ENCODE measurements at regions not wholly inside any gene's neighbourhood (a gene's known extent, or its start where the extent isn't known, plus 50 kb on each side); places are given as distances from the start of the nearest gene placed in this dataset.
"Not testable (repeated sequence)": the region's sequence is repeated elsewhere in the genome, so short reads cannot be mapped to it uniquely, and the experiment has no call there.

GRCh38 chr4:103947617-103948016 lies 227.8 kb upstream of the TACR3 start:
- Histone ChIP-seq H3K9me3 (ENCODE audit: control insufficient read depth, insufficient read depth, low read length) (peaks cover 12% of the 10 kb centered on the region), H3K9ac (ENCODE audit: low read depth, low read length) (peak overlapping the region; percentile 36), H3K4me1 (ENCODE audit: insufficient read depth, low read length) (0 out of 2 replicates have a peak, but pooled peaks cover 19% of the 10 kb centered on the region), H3K36me3 (ENCODE audit: insufficient read depth, low read length) (no peaks in the 10 kb centered on the region)

- H3K9ac ChIP-seq (ENCODE audit: low read depth, low read length), result peak overlapping the region; percentile 36; the same call in 1 of the 2 replicates
- not testable (repeated sequence) for H3K9me3 ChIP-seq (ENCODE audit: control insufficient read depth, insufficient read depth, low read length); H3K36me3 ChIP-seq (ENCODE audit: insufficient read depth, low read length)
- H3K4me1 ChIP-seq (ENCODE audit: insufficient read depth, low read length), result 0 out of 2 replicates have a peak, but pooled peaks cover 19% of the 10 kb centered on the region
These were observed 227.0 kb upstream of the TACR3 start for GRCh38 chr4:103946621-103947268.

- Histone ChIP-seq H3K36me3 (ENCODE audit: insufficient read depth, low read length) (no peaks in the 10 kb centered on the region), H3K9ac (ENCODE audit: low read depth, low read length) (no peak overlapping the region), H3K9me3 (ENCODE audit: control insufficient read depth, insufficient read depth, low read length) (peaks cover 7% of the 10 kb centered on the region), H3K4me1 (ENCODE audit: insufficient read depth, low read length) (no peaks in the 10 kb centered on the region)
These were observed 218.7 kb upstream of the TACR3 start for GRCh38 chr4:103938488-103938887.

- Histone ChIP-seq H3K9ac (ENCODE audit: low read depth, low read length) (no peak overlapping the region), H3K36me3 (ENCODE audit: insufficient read depth, low read length) (no peaks in the 10 kb centered on the region), H3K9me3 (ENCODE audit: control insufficient read depth, insufficient read depth, low read length) (peaks cover 7% of the 10 kb centered on the region), H3K4me1 (ENCODE audit: insufficient read depth, low read length) (no peaks in the 10 kb centered on the region)
These were observed 216.9 kb upstream of the TACR3 start for GRCh38 chr4:103936653-103937145.

GRCh38 chr4:103934178-103934789 lies 214.5 kb upstream of the TACR3 start:
- H3K9me3 ChIP-seq (ENCODE audit: control insufficient read depth, insufficient read depth, low read length), result peaks cover 7% of the 10 kb centered on the region
- H3K4me1 ChIP-seq (ENCODE audit: insufficient read depth, low read length), result no peaks in the 10 kb centered on the region
- no peaks in the 10 kb centered on the region for H3K36me3 ChIP-seq (ENCODE audit: insufficient read depth, low read length)
- H3K9ac ChIP-seq (ENCODE audit: low read depth, low read length), result no peak overlapping the region

GRCh38 chr4:103928370-103928769 lies 208.6 kb upstream of the TACR3 start:
- Histone ChIP-seq H3K4me1 (ENCODE audit: insufficient read depth, low read length) (no peaks in the 10 kb centered on the region), H3K9ac (ENCODE audit: low read depth, low read length) (no peak overlapping the region), H3K9me3 (ENCODE audit: control insufficient read depth, insufficient read depth, low read length) (no peaks in the 10 kb centered on the region), H3K36me3 (ENCODE audit: insufficient read depth, low read length) (no peaks in the 10 kb centered on the region)

- H3K9me3 ChIP-seq (ENCODE audit: control insufficient read depth, insufficient read depth, low read length), result no peaks in the 10 kb centered on the region
- H3K36me3 ChIP-seq (ENCODE audit: insufficient read depth, low read length), result no peaks in the 10 kb centered on the region
- H3K9ac ChIP-seq (ENCODE audit: low read depth, low read length), result no peak overlapping the region
- no peaks in the 10 kb centered on the region for H3K4me1 ChIP-seq (ENCODE audit: insufficient read depth, low read length)
These were observed 203.8 kb upstream of the TACR3 start for GRCh38 chr4:103923551-103923950.

GRCh38 chr4:103918214-103918613 lies 198.4 kb upstream of the TACR3 start:
- H3K4me1 ChIP-seq (ENCODE audit: insufficient read depth, low read length), result no peaks in the 10 kb centered on the region
- no peaks in the 10 kb centered on the region for H3K36me3 ChIP-seq (ENCODE audit: insufficient read depth, low read length)
- no peaks in the 10 kb centered on the region for H3K9me3 ChIP-seq (ENCODE audit: control insufficient read depth, insufficient read depth, low read length)
- no peak overlapping the region for H3K9ac ChIP-seq (ENCODE audit: low read depth, low read length)

- Histone ChIP-seq H3K9ac (ENCODE audit: low read depth, low read length) (no peak overlapping the region), H3K36me3 (ENCODE audit: insufficient read depth, low read length) (no peaks in the 10 kb centered on the region), H3K9me3 (ENCODE audit: control insufficient read depth, insufficient read depth, low read length) (no peaks in the 10 kb centered on the region), H3K4me1 (ENCODE audit: insufficient read depth, low read length) (no peaks in the 10 kb centered on the region)
These were observed 195.6 kb upstream of the TACR3 start for GRCh38 chr4:103915224-103915869.

- H3K36me3 ChIP-seq (ENCODE audit: insufficient read depth, low read length), result no peaks in the 10 kb centered on the region
- H3K9ac ChIP-seq (ENCODE audit: low read depth, low read length), result no peak overlapping the region
- H3K4me1 ChIP-seq (ENCODE audit: insufficient read depth, low read length), result no peaks in the 10 kb centered on the region
- no peaks in the 10 kb centered on the region for H3K9me3 ChIP-seq (ENCODE audit: control insufficient read depth, insufficient read depth, low read length)
These were observed 187.6 kb upstream of the TACR3 start for GRCh38 chr4:103907414-103907813.

- Histone ChIP-seq H3K9me3 (ENCODE audit: control insufficient read depth, insufficient read depth, low read length) (no peaks in the 10 kb centered on the region), H3K9ac (ENCODE audit: low read depth, low read length) (no peak overlapping the region)
These were observed 184.3 kb upstream of the TACR3 start for GRCh38 chr4:103904123-103904522.

GRCh38 chr4:103902730-103903129 lies 182.9 kb upstream of the TACR3 start:
- H3K9ac ChIP-seq (ENCODE audit: low read depth, low read length), result no peak overlapping the region
- no peaks in the 10 kb centered on the region for H3K36me3 ChIP-seq (ENCODE audit: insufficient read depth, low read length)
- H3K9me3 ChIP-seq (ENCODE audit: control insufficient read depth, insufficient read depth, low read length), result no peaks in the 10 kb centered on the region
- no peaks in the 10 kb centered on the region for H3K4me1 ChIP-seq (ENCODE audit: insufficient read depth, low read length)

More at GRCh38 chr4:103904123-103904522, 184.3 kb upstream of the TACR3 start:
- Histone ChIP-seq H3K4me1 (ENCODE audit: insufficient read depth, low read length) (no peaks in the 10 kb centered on the region), H3K36me3 (ENCODE audit: insufficient read depth, low read length) (no peaks in the 10 kb centered on the region)

- Histone ChIP-seq H3K9me3 (ENCODE audit: control insufficient read depth, insufficient read depth, low read length) (no peaks in the 10 kb centered on the region), H3K36me3 (ENCODE audit: insufficient read depth, low read length) (no peaks in the 10 kb centered on the region), H3K9ac (ENCODE audit: low read depth, low read length) (no peak overlapping the region), H3K4me1 (ENCODE audit: insufficient read depth, low read length) (no peaks in the 10 kb centered on the region)
These were observed 176.2 kb upstream of the TACR3 start for GRCh38 chr4:103895876-103896465.

GRCh38 chr4:103892586-103892985 lies 172.8 kb upstream of the TACR3 start:
- no peaks in the 10 kb centered on the region for H3K9me3 ChIP-seq (ENCODE audit: control insufficient read depth, insufficient read depth, low read length)
- H3K36me3 ChIP-seq (ENCODE audit: insufficient read depth, low read length), result no peaks in the 10 kb centered on the region
- H3K9ac ChIP-seq (ENCODE audit: low read depth, low read length), result no peak overlapping the region
- H3K4me1 ChIP-seq (ENCODE audit: insufficient read depth, low read length), result no peaks in the 10 kb centered on the region

Data from ES-I3 (cell line).